ENCODE measurements at regions not wholly inside any gene's neighbourhood (a gene's known extent, or its start where the extent isn't known, plus 50 kb on each side); places are given as distances from the start of the nearest gene placed in this dataset.

GRCh38 chr2:226471987-226472470 is 327.6 kb downstream of the IRS1 start (continued):
- no peak for TF ChIP-seq ZNF514 (tag by site-specific recombination; IDR thresholded peaks at IDR 0.05)
- TF ChIP-seq, protein P1, sequence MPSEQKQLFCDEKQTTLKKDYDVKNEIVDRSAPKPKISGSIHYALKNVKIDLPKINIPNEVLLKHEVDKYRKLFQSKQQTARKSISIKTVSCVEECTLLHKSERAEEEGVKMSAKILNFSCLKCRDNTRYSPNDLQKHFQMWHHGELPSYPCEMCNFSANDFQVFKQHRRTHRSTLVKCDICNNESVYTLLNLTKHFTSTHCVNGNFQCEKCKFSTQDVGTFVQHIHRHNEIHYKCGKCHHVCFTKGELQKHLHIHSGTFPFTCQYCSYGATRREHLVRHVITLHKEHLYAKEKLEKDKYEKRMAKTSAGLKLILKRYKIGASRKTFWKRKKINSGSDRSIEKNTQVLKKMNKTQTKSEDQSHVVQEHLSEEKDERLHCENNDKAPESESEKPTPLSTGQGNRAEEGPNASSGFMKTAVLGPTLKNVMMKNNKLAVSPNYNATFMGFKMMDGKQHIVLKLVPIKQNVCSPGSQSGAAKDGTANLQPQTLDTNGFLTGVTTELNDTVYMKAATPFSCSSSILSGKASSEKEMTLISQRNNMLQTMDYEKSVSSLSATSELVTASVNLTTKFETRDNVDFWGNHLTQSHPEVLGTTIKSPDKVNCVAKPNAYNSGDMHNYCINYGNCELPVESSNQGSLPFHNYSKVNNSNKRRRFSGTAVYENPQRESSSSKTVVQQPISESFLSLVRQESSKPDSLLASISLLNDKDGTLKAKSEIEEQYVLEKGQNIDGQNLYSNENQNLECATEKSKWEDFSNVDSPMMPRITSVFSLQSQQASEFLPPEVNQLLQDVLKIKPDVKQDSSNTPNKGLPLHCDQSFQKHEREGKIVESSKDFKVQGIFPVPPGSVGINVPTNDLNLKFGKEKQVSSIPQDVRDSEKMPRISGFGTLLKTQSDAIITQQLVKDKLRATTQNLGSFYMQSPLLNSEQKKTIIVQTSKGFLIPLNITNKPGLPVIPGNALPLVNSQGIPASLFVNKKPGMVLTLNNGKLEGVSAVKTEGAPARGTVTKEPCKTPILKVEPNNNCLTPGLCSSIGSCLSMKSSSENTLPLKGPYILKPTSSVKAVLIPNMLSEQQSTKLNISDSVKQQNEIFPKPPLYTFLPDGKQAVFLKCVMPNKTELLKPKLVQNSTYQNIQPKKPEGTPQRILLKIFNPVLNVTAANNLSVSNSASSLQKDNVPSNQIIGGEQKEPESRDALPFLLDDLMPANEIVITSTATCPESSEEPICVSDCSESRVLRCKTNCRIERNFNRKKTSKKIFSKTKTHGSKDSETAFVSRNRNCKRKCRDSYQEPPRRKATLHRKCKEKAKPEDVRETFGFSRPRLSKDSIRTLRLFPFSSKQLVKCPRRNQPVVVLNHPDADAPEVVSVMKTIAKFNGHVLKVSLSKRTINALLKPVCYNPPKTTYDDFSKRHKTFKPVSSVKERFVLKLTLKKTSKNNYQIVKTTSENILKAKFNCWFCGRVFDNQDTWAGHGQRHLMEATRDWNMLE (tag by site-specific recombination; conservative IDR thresholded peaks at IDR 0.05; ENCODE audit: low read depth), result no peak

DNA sequence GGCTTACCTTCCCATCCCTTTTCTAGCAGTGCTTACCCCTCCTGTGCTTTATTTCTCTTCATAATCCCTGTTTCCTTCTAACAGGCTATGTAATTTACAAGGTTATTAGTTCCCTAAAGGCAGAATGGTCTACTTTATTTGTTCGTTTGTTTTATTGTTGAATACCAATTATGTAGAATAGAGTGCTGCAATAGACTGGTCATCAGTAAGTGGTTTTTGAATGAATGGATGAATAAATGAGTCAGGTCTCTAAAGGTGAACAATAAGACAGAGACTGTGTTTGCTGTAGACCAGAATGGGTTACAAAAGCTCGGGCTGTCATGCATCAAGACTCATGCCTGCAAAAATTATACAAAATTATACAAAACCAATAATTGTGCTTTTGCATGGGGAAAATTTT is 332.0 kb downstream of the IRS1 start:
- ChIA-PET CTCF (no interaction called here), POLR2A (no interaction called here)
- H3K36me3 ChIP-seq (ENCODE audit: control insufficient read depth in 2 of 2, insufficient read depth in 1 of 2, low read length in 2 of 2), result no peaks in the 10 kb centered on the region
- H3K4me1 ChIP-seq (ENCODE audit: control insufficient read depth, insufficient read depth, low read length), result no peaks in the 10 kb centered on the region
- no peaks in the 10 kb centered on the region for H3K9me3 ChIP-seq (ENCODE audit: control insufficient read depth, insufficient read depth, low read depth, low read length)
- no peak overlapping the region for H3K27ac ChIP-seq (ENCODE audit: extremely low read depth, low read depth, low read length)
- TF ChIP-seq BCL11B (tag by site-specific recombination; IDR thresholded peaks at IDR 0.05; ENCODE audit: low read depth), result no peak
- no peak for TF ChIP-seq ZNF621 (tag by site-specific recombination; IDR thresholded peaks at IDR 0.05)
- no peak for TF ChIP-seq ZNF837 (tag by site-specific recombination; IDR thresholded peaks at IDR 0.05)
- no peak for TF ChIP-seq ZNF132 (tag by site-specific recombination; IDR thresholded peaks at IDR 0.05; ENCODE audit: borderline replicate concordance)
- no peak for TF ChIP-seq KLF1 (tag by site-specific recombination; IDR thresholded peaks at IDR 0.05)
- no peak for TF ChIP-seq ZFP3 (tag by site-specific recombination; IDR thresholded peaks at IDR 0.05; ENCODE audit: low read depth)
- TF ChIP-seq ZNF623 (tag by site-specific recombination; IDR thresholded peaks at IDR 0.05), result no peak
- no peak for TF ChIP-seq ZBTB26 (tag by site-specific recombination; optimal IDR thresholded peaks at IDR 0.05)
- no peak for TF ChIP-seq ZFP37 (tag by site-specific recombination; IDR thresholded peaks at IDR 0.05)
- no peak for TF ChIP-seq ZNF324 (tag by site-specific recombination; IDR thresholded peaks at IDR 0.05)
- no peak for TF ChIP-seq ZNF677 (tag by site-specific recombination; IDR thresholded peaks at IDR 0.05)
- TF ChIP-seq KLF10 (tag by site-specific recombination; IDR thresholded peaks at IDR 0.05), result no peak
- no peak for TF ChIP-seq ZNF658 (tag by site-specific recombination; IDR thresholded peaks at IDR 0.05)
- no peak for TF ChIP-seq ZNF530 (tag by site-specific recombination; IDR thresholded peaks at IDR 0.05; ENCODE audit: low read depth)
- no peak for TF ChIP-seq ZNF571 (tag by site-specific recombination; IDR thresholded peaks at IDR 0.05)
- TF ChIP-seq GLIS1 (tag by site-specific recombination; IDR thresholded peaks at IDR 0.05), result no peak
- TF ChIP-seq ZNF529 (tag by site-specific recombination; IDR thresholded peaks at IDR 0.05; ENCODE audit: insufficient replicate concordance), result no peak
- no peak for TF ChIP-seq ZNF629 (tag by site-specific recombination; IDR thresholded peaks at IDR 0.05)
- TF ChIP-seq ZNF585B (tag by site-specific recombination; IDR thresholded peaks at IDR 0.05), result no peak
- TF ChIP-seq ZNF211 (tag by site-specific recombination; IDR thresholded peaks at IDR 0.05; ENCODE audit: low read depth), result no peak
- H3K4me3 ChIP-seq (ENCODE audit: low read depth, low read length), result no peak overlapping the region
